GM12891 (cell line): ENCODE measurements at regions not wholly inside any gene's neighbourhood (a gene's known extent, or its start where the extent isn't known, plus 50 kb on each side); places are given as distances from the start of the nearest gene placed in this dataset.

Experiments used
- POLR2A ChIP-seq: IDR thresholded peaks from 2 replicates; pipeline ENCODE4 v1.6.1; 2011; ENCODE audit warnings: low read depth, low read length, control low read depth
- POLR2AphosphoS5 ChIP-seq: IDR thresholded peaks from 2 replicates; pipeline ENCODE4 v1.6.1; 2011; ENCODE audit warnings: low read depth, low read length, control low read depth
- TAF1 ChIP-seq: IDR thresholded peaks from 2 replicates; pipeline ENCODE4 v1.6.1; 2011; ENCODE audit warnings: low read depth, low read length, control low read depth

- TF ChIP-seq TAF1, result no peak
- TF ChIP-seq POLR2A, result no peak
- TF ChIP-seq POLR2AphosphoS5, result no peak
Observed at GRCh38 chr5:91977579-91977978, 594.5 kb upstream of the ARRDC3 start.
